Fibroblast of lung (primary cell): ENCODE measurements at regions not wholly inside any gene's neighbourhood (a gene's known extent, or its start where the extent isn't known, plus 50 kb on each side); places are given as distances from the start of the nearest gene placed in this dataset.

Experiments used
- DNase-seq, 2 donors: peaks; one replicate each; pipeline versions ENCODE4 v3.0.0 to v3.0.0-alpha.2; 2010; ENCODE audit warnings: low read depth in 2 of 2
- H2AFZ ChIP-seq: 2 replicates; pipeline ENCODE4 v1.5.1; 2012; ENCODE audit warnings: low read length, control low read depth, inconsistent platforms
- H3K27ac ChIP-seq: 2 replicates; pipeline ENCODE4 v1.5.1; 2011; ENCODE audit warnings: low read length, control low read depth; ENCODE audit not compliant: insufficient read depth
- H3K27me3 ChIP-seq: 2 replicates; pipeline ENCODE4 v1.5.1; 2011; ENCODE audit warnings: mild to moderate bottlenecking, low read length; ENCODE audit not compliant: control insufficient read depth, insufficient read depth
- H3K36me3 ChIP-seq: 2 replicates; pipeline ENCODE4 v1.5.1; 2011; ENCODE audit warnings: low read length; ENCODE audit not compliant: control insufficient read depth, insufficient read depth
- H3K4me1 ChIP-seq: 2 replicates; pipeline ENCODE4 v1.5.1; 2011; ENCODE audit warnings: low read length; ENCODE audit not compliant: control insufficient read depth, insufficient read depth; ENCODE audit errors: extremely low read depth
- H3K4me2 ChIP-seq: 2 replicates; pipeline ENCODE4 v1.5.1; 2011; ENCODE audit warnings: low read length, control low read depth; ENCODE audit not compliant: insufficient read depth; ENCODE audit errors: extremely low read depth
- H3K4me3 ChIP-seq, 4 experiments: fragments of 200-600 bp in 1 of 4; sonication (generic) in 1 of 4; replicated peaks in 1 of 4; 2 replicates each; pipeline ENCODE4 v1.5.1; 2011 to 2016; ENCODE audit warnings: low read length in 4 of 4, low read depth in 3 of 4, mild to moderate bottlenecking in 3 of 4, control low read depth in 2 of 4, inconsistent platforms in 1 of 4, mixed read lengths in 1 of 4; ENCODE audit not compliant: insufficient read depth in 1 of 4; ENCODE audit errors: control extremely low read depth in 1 of 4
- H3K79me2 ChIP-seq: 2 replicates; pipeline ENCODE4 v1.5.1; 2012; ENCODE audit warnings: mild to moderate bottlenecking, low read length, inconsistent platforms; ENCODE audit not compliant: control insufficient read depth, insufficient read depth
- H3K9ac ChIP-seq: 2 replicates; pipeline ENCODE4 v1.5.1; 2011; ENCODE audit warnings: mild to moderate bottlenecking, low read length, control low read depth; ENCODE audit not compliant: insufficient read depth
- H3K9me3 ChIP-seq: 2 replicates; pipeline ENCODE4 v1.5.1; 2012; ENCODE audit warnings: low read depth, low read length; ENCODE audit not compliant: control insufficient read depth, insufficient read depth
- H4K20me1 ChIP-seq: 2 replicates; pipeline ENCODE4 v1.5.1; 2011; ENCODE audit warnings: low read length; ENCODE audit not compliant: control insufficient read depth, insufficient read depth; ENCODE audit errors: extremely low read depth
- EZH2 ChIP-seq: IDR thresholded peaks from 2 replicates; pipeline ENCODE4 v1.5.1; 2012; ENCODE audit warnings: low read length, control low read depth, mild to moderate bottlenecking; ENCODE audit errors: missing control alignments
- TF ChIP-seq, protein P1 (sequence below), 2 donors: IDR thresholded peaks in 1 of 2; conservative IDR thresholded peaks in 1 of 2; 1 replicate in 1 of 2; 2 replicates in 1 of 2; pipeline ENCODE4 v1.5.1; 2011 to 2012; ENCODE audit warnings: low read length in 2 of 2, control low read depth in 1 of 2, inconsistent platforms in 1 of 2, low read depth in 1 of 2, mild to moderate bottlenecking in 1 of 2

DNA sequence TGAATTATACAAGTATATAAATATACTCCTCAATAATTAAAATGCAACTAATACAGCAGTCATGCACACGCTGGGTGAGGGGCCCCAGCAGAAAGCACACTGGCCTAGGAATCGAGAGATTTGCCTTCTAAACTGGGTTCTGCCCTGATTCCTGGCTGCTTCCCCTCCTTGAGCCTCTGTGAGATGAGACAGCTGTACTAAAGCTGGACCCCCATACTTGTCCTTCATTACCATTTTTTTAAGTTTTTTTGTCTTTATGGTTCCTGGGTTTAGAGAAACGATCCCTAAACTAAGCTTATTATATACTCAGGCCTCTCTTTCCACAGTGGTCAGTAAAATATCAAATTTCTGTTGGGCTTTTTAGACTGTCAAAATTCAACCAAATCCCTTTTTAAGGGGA lies 195.1 kb upstream of the DYNLRB2 start:
- Histone ChIP-seq H3K9me3 (no peaks in the 10 kb centered on the region), H3K27ac (no peak overlapping the region), H3K36me3 (no peaks in the 10 kb centered on the region), H3K27me3 (no peaks in the 10 kb centered on the region), H4K20me1 (no peaks in the 10 kb centered on the region), H3K79me2 (no peaks in the 10 kb centered on the region), H3K4me3 (no peak overlapping the region), H3K4me1 (no peaks in the 10 kb centered on the region), H3K9ac (no peak overlapping the region), H3K4me2 (no peak overlapping the region), H2AFZ (no peak overlapping the region)
- TF ChIP-seq, protein P1, sequence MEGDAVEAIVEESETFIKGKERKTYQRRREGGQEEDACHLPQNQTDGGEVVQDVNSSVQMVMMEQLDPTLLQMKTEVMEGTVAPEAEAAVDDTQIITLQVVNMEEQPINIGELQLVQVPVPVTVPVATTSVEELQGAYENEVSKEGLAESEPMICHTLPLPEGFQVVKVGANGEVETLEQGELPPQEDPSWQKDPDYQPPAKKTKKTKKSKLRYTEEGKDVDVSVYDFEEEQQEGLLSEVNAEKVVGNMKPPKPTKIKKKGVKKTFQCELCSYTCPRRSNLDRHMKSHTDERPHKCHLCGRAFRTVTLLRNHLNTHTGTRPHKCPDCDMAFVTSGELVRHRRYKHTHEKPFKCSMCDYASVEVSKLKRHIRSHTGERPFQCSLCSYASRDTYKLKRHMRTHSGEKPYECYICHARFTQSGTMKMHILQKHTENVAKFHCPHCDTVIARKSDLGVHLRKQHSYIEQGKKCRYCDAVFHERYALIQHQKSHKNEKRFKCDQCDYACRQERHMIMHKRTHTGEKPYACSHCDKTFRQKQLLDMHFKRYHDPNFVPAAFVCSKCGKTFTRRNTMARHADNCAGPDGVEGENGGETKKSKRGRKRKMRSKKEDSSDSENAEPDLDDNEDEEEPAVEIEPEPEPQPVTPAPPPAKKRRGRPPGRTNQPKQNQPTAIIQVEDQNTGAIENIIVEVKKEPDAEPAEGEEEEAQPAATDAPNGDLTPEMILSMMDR (conservative IDR thresholded peaks at IDR 0.05 in 1 of 2, IDR thresholded peaks at IDR 0.05 in 1 of 2; ENCODE audit: low read depth in 1 of 2, low read length in 2 of 2), result no peak
- no peak for TF ChIP-seq EZH2
- DNase-seq, result no peak

DNA sequence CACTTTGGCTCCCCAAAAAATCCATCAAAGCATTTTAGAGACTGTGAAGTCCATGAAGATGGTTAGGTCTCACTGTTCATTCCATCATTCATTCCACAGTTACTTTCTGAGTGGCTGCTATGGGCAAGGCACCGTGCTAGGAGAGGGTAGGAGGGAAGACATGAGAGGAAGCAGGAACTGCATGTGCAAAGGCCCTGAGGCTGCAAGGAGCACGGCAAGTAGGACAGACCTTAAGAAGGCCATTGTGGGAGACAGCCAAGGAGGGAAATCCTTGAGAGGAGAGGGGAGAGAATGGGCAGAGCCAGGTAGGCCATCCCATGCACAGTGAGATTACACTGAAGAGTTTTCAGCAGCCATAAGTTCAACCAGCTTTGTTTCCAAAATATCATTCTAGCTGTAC lies 196.2 kb upstream of the DYNLRB2 start:
- Histone ChIP-seq H3K79me2 (no peaks in the 10 kb centered on the region), H3K4me1 (no peaks in the 10 kb centered on the region), H3K36me3 (no peaks in the 10 kb centered on the region), H3K4me2 (no peak overlapping the region), H3K27ac (no peak overlapping the region), H3K9me3 (no peaks in the 10 kb centered on the region), H4K20me1 (no peaks in the 10 kb centered on the region), H3K27me3 (no peaks in the 10 kb centered on the region), H2AFZ (no peak overlapping the region), H3K4me3 (no peak overlapping the region), H3K9ac (no peak overlapping the region)
- TF ChIP-seq, protein P1 (conservative IDR thresholded peaks at IDR 0.05 in 1 of 2, IDR thresholded peaks at IDR 0.05 in 1 of 2; ENCODE audit: low read depth in 1 of 2, low read length in 2 of 2), result no peak
- no peak for TF ChIP-seq EZH2
- DNase-seq, result no peak

DNA sequence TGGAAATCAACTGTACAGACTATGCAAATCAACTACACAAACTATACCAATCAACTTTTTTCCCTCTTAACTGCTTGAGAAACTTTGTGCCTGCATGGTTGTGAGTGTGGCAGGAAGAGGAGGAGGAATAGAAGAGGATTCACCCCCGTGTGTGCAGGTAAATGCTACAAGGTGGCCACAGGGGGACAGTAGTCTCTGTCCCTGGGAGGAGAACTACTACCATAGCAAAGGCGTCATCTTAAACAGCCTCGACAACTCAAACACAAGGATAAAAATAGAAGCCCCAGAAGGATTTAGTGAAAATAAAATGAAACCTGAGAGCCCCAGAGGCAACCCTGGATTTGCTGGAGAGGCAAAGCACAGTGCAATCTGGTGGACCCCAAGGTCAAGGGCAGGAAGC lies 199.5 kb upstream of the DYNLRB2 start:
- Histone ChIP-seq H3K79me2 (no peaks in the 10 kb centered on the region), H3K4me3 (no peak overlapping the region), H3K27ac (no peak overlapping the region), H4K20me1 (no peaks in the 10 kb centered on the region), H2AFZ (no peak overlapping the region), H3K4me2 (no peak overlapping the region), H3K36me3 (no peaks in the 10 kb centered on the region), H3K9me3 (no peaks in the 10 kb centered on the region), H3K9ac (no peak overlapping the region), H3K4me1 (no peaks in the 10 kb centered on the region), H3K27me3 (no peaks in the 10 kb centered on the region)
- TF ChIP-seq, protein P1 (conservative IDR thresholded peaks at IDR 0.05 in 1 of 2, IDR thresholded peaks at IDR 0.05 in 1 of 2; ENCODE audit: low read depth in 1 of 2, low read length in 2 of 2), result no peak
- no peak for TF ChIP-seq EZH2
- no peak for DNase-seq
